ENCODE measurements at regions not wholly inside any gene's neighbourhood (a gene's known extent, or its start where the extent isn't known, plus 50 kb on each side); places are given as distances from the start of the nearest gene placed in this dataset.

- WGBS, 2 donors, result 76 to 81% methylated on average over 18 of the region's 18 CpGs
- no peak overlapping the region for H3K9ac ChIP-seq (ENCODE audit: insufficient read depth in 1 of 2, low read length in 2 of 2)
- H3K27ac ChIP-seq (ENCODE audit: low read depth in 1 of 2, low read length in 1 of 2), result no peak overlapping the region
- no peak for DNase-seq
- no peaks in the 10 kb centered on the region for H3K4me1 ChIP-seq (ENCODE audit: control insufficient read depth in 5 of 5, insufficient read depth in 5 of 5, low read length in 5 of 5)
- no peak for TF ChIP-seq CTCF (IDR thresholded peaks at IDR 0.05; ENCODE audit: control extremely low read depth, extremely low read depth)
- H3K9me3 ChIP-seq (ENCODE audit: control insufficient read depth in 4 of 4, insufficient read depth in 3 of 4, low read length in 3 of 4), result peaks cover 0 to 5% (median 0%) of the 10 kb centered on the region in 4 donors
- H3K36me3 ChIP-seq (ENCODE audit: control insufficient read depth in 4 of 4, insufficient read depth in 4 of 4, low read length in 4 of 4), result no peaks in the 10 kb centered on the region
- H3K27me3 ChIP-seq (ENCODE audit: control insufficient read depth in 3 of 3, insufficient read depth in 3 of 3, low read length in 2 of 3), result no peaks in the 10 kb centered on the region
- no peak for ATAC-seq (ENCODE audit: insufficient read depth, low FRiP score)
- H3K4me3 ChIP-seq, result no peak overlapping the region
Measured at GRCh38 chr10:124322191-124322980, 96.3 kb downstream of the OAT start.

GRCh38 chr10:124321433-124322089 lies 97.2 kb downstream of the OAT start:
- ATAC-seq (ENCODE audit: insufficient read depth, low FRiP score) (no peak), DNase-seq (no peak)
- Histone ChIP-seq H3K36me3 (ENCODE audit: control insufficient read depth in 4 of 4, insufficient read depth in 4 of 4, low read length in 4 of 4) (no peaks in the 10 kb centered on the region), H3K4me3 (no peak overlapping the region), H3K4me1 (ENCODE audit: control insufficient read depth in 5 of 5, insufficient read depth in 5 of 5, low read length in 5 of 5) (no peaks in the 10 kb centered on the region), H3K27ac (ENCODE audit: low read depth in 1 of 2, low read length in 1 of 2) (no peak overlapping the region), H3K9me3 (ENCODE audit: control insufficient read depth in 4 of 4, insufficient read depth in 3 of 4, low read length in 3 of 4) (peaks cover 0 to 5% (median 0%) of the 10 kb centered on the region in 4 donors), H3K27me3 (ENCODE audit: control insufficient read depth in 3 of 3, insufficient read depth in 3 of 3, low read length in 2 of 3) (no peaks in the 10 kb centered on the region), H3K9ac (ENCODE audit: insufficient read depth in 1 of 2, low read length in 2 of 2) (no peak overlapping the region)
- WGBS, 2 donors, result 94 to 96% methylated on average over 19 of the region's 19 CpGs
- no peak for TF ChIP-seq CTCF (IDR thresholded peaks at IDR 0.05; ENCODE audit: control extremely low read depth, extremely low read depth)

- TF ChIP-seq CTCF (IDR thresholded peaks at IDR 0.05; ENCODE audit: control extremely low read depth, extremely low read depth), result no peak
Measured at GRCh38 chr10:124320778-124321432, 97.8 kb downstream of the OAT start.

More at GRCh38 chr10:124320778-124321432, 97.8 kb downstream of the OAT start:
- Histone ChIP-seq H3K9ac (ENCODE audit: insufficient read depth in 1 of 2, low read length in 2 of 2) (no peak overlapping the region), H3K27me3 (ENCODE audit: control insufficient read depth in 3 of 3, insufficient read depth in 3 of 3, low read length in 2 of 3) (no peaks in the 10 kb centered on the region), H3K4me1 (ENCODE audit: control insufficient read depth in 5 of 5, insufficient read depth in 5 of 5, low read length in 5 of 5) (no peaks in the 10 kb centered on the region), H3K4me3 (no peak overlapping the region), H3K9me3 (ENCODE audit: control insufficient read depth in 4 of 4, insufficient read depth in 3 of 4, low read length in 3 of 4) (peaks cover 0 to 5% (median 0%) of the 10 kb centered on the region in 4 donors), H3K27ac (ENCODE audit: low read depth in 1 of 2, low read length in 1 of 2) (no peak overlapping the region), H3K36me3 (ENCODE audit: control insufficient read depth in 4 of 4, insufficient read depth in 4 of 4, low read length in 4 of 4) (no peaks in the 10 kb centered on the region)
- 92 to 96% methylated on average over 15 of the region's 15 CpGs for WGBS, 2 donors
- ATAC-seq (ENCODE audit: insufficient read depth, low FRiP score), result no peak
- no peak for DNase-seq

Data from lung (tissue), 11 donors.